Endothelial cell of umbilical vein (primary cell): ENCODE measurements at regions not wholly inside any gene's neighbourhood (a gene's known extent, or its start where the extent isn't known, plus 50 kb on each side); places are given as distances from the start of the nearest gene placed in this dataset.

ENCODE experiments used
- BruUV-seq: library from RNA; stranded (reverse); fragments of 400-500 nt; replicated peaks from 2 replicates; lab custom pipeline; 2021; lab: Mats Ljungman, UMichigan
- CTCF ChIA-PET: fragments of 300-600, 350-600 bp; sonication (Branson Sonifier 250); formaldehyde crosslinking; loops from one replicate; lab custom pipeline; 2021; ENCODE audit warnings: antibody characterized with exemption, inconsistent platforms; lab: Charles Lee
- POLR2A ChIA-PET: fragments of 300-600, 350-600 bp; sonication (Branson Sonifier 250); formaldehyde crosslinking; loops from one replicate; lab custom pipeline; 2021; ENCODE audit warnings: antibody characterized with exemption, inconsistent platforms; lab: Charles Lee
- DNase-seq: peaks from one replicate; pipeline ENCODE4 v3.0.0-alpha.2; 2011; ENCODE audit warnings: low read depth, low spot score
- FAIRE-seq: peaks from 2 replicates; lab custom pipeline; 2011; peaks lifted over from hg19 to GRCh38; lab: Jason Lieb, UNC
- H2AFZ ChIP-seq: 2 replicates; pipeline ENCODE4 v1.6.0; 2012; ENCODE audit warnings: low read depth, low read length, control low read depth, inconsistent platforms
- H3K27ac ChIP-seq: 2 replicates; pipeline ENCODE4 v1.5.1; 2011; ENCODE audit warnings: low read depth, mild to moderate bottlenecking, control low read depth, low read length, moderate library complexity; ENCODE audit not compliant: insufficient read depth
- H3K27me3 ChIP-seq, 2 experiments: 2 replicates each; pipeline versions ENCODE4 v1.6.0 to v1.6.1; 2011; ENCODE audit warnings: low read length in 2 of 2, mixed read lengths in 1 of 2; ENCODE audit not compliant: control insufficient read depth in 2 of 2, insufficient read depth in 2 of 2
- H3K36me3 ChIP-seq, 2 experiments: 2 replicates in 1 of 2; 3 replicates in 1 of 2; pipeline ENCODE4 v1.5.1; 2011; ENCODE audit warnings: low read length in 2 of 2, mild to moderate bottlenecking in 1 of 2, moderate library complexity in 1 of 2; ENCODE audit not compliant: control insufficient read depth in 2 of 2, insufficient read depth in 2 of 2; ENCODE audit errors: extremely low read depth in 1 of 2
- H3K4me1 ChIP-seq: 3 replicates; pipeline ENCODE4 v1.5.1; 2011; ENCODE audit warnings: mild to moderate bottlenecking, low read length; ENCODE audit not compliant: control insufficient read depth, insufficient read depth; ENCODE audit errors: extremely low read depth
- H3K4me2 ChIP-seq: 2 replicates; pipeline ENCODE4 v1.6.1; 2011; ENCODE audit warnings: low read length, control low read depth, mixed read lengths; ENCODE audit not compliant: insufficient read depth
- H3K4me3 ChIP-seq, 3 experiments: fragments of 200-600 bp in 1 of 3; sonication (generic), shearing (Covaris generic) in 1 of 3; replicated peaks in 1 of 3; 2 replicates each; pipeline ENCODE4 v1.5.1; 2011 to 2016; ENCODE audit warnings: control low read depth in 3 of 3, low read length in 3 of 3, mild to moderate bottlenecking in 2 of 3, inconsistent platforms in 1 of 3, low read depth in 1 of 3, moderate library complexity in 1 of 3; ENCODE audit not compliant: insufficient read depth in 1 of 3
- H3K79me2 ChIP-seq: 2 replicates; pipeline ENCODE4 v1.6.0; 2012; ENCODE audit warnings: low read length, inconsistent platforms; ENCODE audit not compliant: control insufficient read depth, insufficient read depth
- H3K9ac ChIP-seq: replicated peaks from 2 replicates; pipeline ENCODE3; 2011; ENCODE audit warnings: low read length, control low read depth; ENCODE audit not compliant: insufficient read depth; ENCODE audit errors: extremely low read depth
- H3K9me1 ChIP-seq: replicated peaks from 3 replicates; pipeline ENCODE4 v1.6.0; 2011; ENCODE audit warnings: mild to moderate bottlenecking, low read length; ENCODE audit not compliant: control insufficient read depth, insufficient read depth; ENCODE audit errors: extremely low read depth
- H3K9me3 ChIP-seq: replicated peaks from 2 replicates; pipeline ENCODE4 v1.5.1; 2012; ENCODE audit warnings: low read length, inconsistent platforms; ENCODE audit not compliant: control insufficient read depth, insufficient read depth
- H4K20me1 ChIP-seq: replicated peaks from 2 replicates; pipeline ENCODE3; 2011; ENCODE audit warnings: mild to moderate bottlenecking, low read length; ENCODE audit not compliant: control insufficient read depth, insufficient read depth; ENCODE audit errors: extremely low read depth
- EZH2 ChIP-seq: IDR thresholded peaks from 2 replicates; pipeline ENCODE4 v1.6.1; 2012; ENCODE audit warnings: borderline replicate concordance, low read depth, mild to moderate bottlenecking, moderate library complexity, low read length, inconsistent platforms; ENCODE audit not compliant: severe bottlenecking
- FOS ChIP-seq: IDR thresholded peaks from 2 replicates; pipeline ENCODE4 v1.6.1; 2011; ENCODE audit warnings: mild to moderate bottlenecking, low read length, moderate library complexity, borderline replicate concordance; ENCODE audit not compliant: insufficient read depth
- GATA2 ChIP-seq: IDR thresholded peaks from 2 replicates; pipeline ENCODE4 v1.7.0; 2011; ENCODE audit warnings: low read depth, mild to moderate bottlenecking, moderate library complexity, mixed read lengths, low read length; ENCODE audit not compliant: insufficient read length, insufficient read depth
- JUN ChIP-seq: IDR thresholded peaks from 2 replicates; pipeline ENCODE4 v1.6.1; 2011; ENCODE audit warnings: borderline replicate concordance, low read depth; ENCODE audit not compliant: insufficient read length, insufficient read depth
- MYC ChIP-seq: IDR thresholded peaks from one replicate; pipeline ENCODE4 v1.6.1; 2011; ENCODE audit warnings: mild to moderate bottlenecking, low read depth, low read length
- POLR2A ChIP-seq: IDR thresholded peaks from 2 replicates; pipeline ENCODE4 v1.6.1; 2012; ENCODE audit warnings: low read depth, mild to moderate bottlenecking, control low read depth, low read length
- POLR2AphosphoS5 ChIP-seq: IDR thresholded peaks from 2 replicates; pipeline ENCODE4 v1.6.1; 2012; ENCODE audit warnings: low read depth, mild to moderate bottlenecking, control low read depth, low read length, moderate library complexity; ENCODE audit not compliant: insufficient read depth
- dilution Hi-C: fragments of 300-500 bp; cut with MboI; formaldehyde crosslinking; loops from one replicate; pipeline ENCODE4 v1.15.0; 2019; ENCODE audit warnings: low sequenced_read_pairs; ENCODE audit not compliant: extremely low pct_ligation_motif_present
- intact Hi-C: fragments of 100-400 bp; cut with micrococcal nuclease; formaldehyde crosslinking; loops from one replicate; pipeline ENCODE4 v1.10.0; 2022
- TF ChIP-seq, protein P1 (sequence below), 2 donors: IDR thresholded peaks; 1 replicate in 1 of 2; 2 replicates in 1 of 2; pipeline ENCODE4 v1.5.1; 2011; ENCODE audit warnings: low read length in 2 of 2, mild to moderate bottlenecking in 2 of 2, moderate library complexity in 2 of 2, control low read depth in 1 of 2, inconsistent platforms in 1 of 2, low read depth in 1 of 2; ENCODE audit not compliant: insufficient read depth in 1 of 2; ENCODE audit errors: extremely low read depth in 1 of 2
- TF ChIP-seq, protein P2 (sequence below): IDR thresholded peaks from 2 replicates; pipeline ENCODE4 v1.6.1; 2011; ENCODE audit not compliant: insufficient read depth, insufficient read length

GRCh38 chr9:134500931-134501760 is 140.5 kb upstream of the COL5A1 start:
- FAIRE-seq (no peak), DNase-seq (peak; percentile 16)
- Histone ChIP-seq H3K9ac (no peak overlapping the region), H3K27ac (no peak overlapping the region), H3K9me1 (no peaks in the 10 kb centered on the region), H3K79me2 (no peaks in the 10 kb centered on the region), H4K20me1 (no peaks in the 10 kb centered on the region), H3K27me3 (peaks cover 10 to 13% of the 10 kb centered on the region in 2 experiments), H3K4me1 (peaks cover 2% of the 10 kb centered on the region), H2AFZ (no peak overlapping the region), H3K4me3 (no peak overlapping the region), H3K36me3 (no peaks in the 10 kb centered on the region), H3K4me2 (no peak overlapping the region), H3K9me3 (no peaks in the 10 kb centered on the region)
- BruUV-seq, result no TSS peak
- dilution Hi-C loops (no loop called here), intact Hi-C loops (no loop called here)
- CTCF ChIA-PET, result interaction anchor here (1.7 kb wide), 1 partner anchor 120 kb away, joined by 4 read pairs; no protein-coding TSS in a partner anchor
- TF ChIP-seq MYC (no peak), EZH2 (peak; percentile 82)
- POLR2A ChIA-PET, result no interaction called here

DNA sequence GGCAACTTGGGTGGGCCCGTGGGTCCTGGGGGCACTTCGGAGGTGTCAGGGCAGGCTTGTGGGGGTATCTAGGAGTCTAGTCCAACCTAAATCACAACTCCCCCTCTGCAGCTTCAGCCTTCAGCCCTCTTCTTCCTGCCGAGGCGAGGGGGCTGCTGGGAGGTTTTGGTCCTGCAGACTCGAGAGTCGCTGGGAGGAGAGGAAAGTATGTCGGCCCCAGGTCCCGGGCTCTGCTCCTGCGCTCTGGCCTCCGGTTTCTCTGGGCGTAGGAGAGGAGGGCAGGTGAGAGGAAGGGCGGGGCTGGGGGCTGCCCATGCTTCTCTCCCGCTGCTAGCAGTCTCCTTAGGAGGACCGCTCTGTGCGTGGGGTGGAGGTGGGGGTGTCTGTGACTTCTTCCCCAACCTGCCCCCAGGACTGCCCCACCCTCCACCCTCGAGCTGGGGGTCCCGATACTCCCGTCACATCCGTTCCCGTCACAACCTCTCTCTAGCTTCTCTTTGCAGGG is 139.8 kb upstream of the COL5A1 start:
- Histone ChIP-seq H4K20me1 (no peaks in the 10 kb centered on the region), H3K9ac (no peak overlapping the region), H2AFZ (no peak overlapping the region), H3K4me3 (no peak overlapping the region), H3K27me3 (peaks cover 10 to 13% of the 10 kb centered on the region in 2 experiments), H3K79me2 (no peaks in the 10 kb centered on the region), H3K4me1 (peaks cover 2% of the 10 kb centered on the region), H3K9me3 (no peaks in the 10 kb centered on the region), H3K4me2 (no peak overlapping the region), H3K9me1 (no peaks in the 10 kb centered on the region), H3K36me3 (no peaks in the 10 kb centered on the region), H3K27ac (no peak overlapping the region)
- intact Hi-C loops (no loop called here), dilution Hi-C loops (no loop called here)
- FAIRE-seq (no peak), DNase-seq (no peak)
- ChIA-PET CTCF (interaction anchor here (1.7 kb wide), 1 partner anchor 119 kb away, joined by 4 read pairs; no protein-coding TSS in a partner anchor), POLR2A (no interaction called here)
- BruUV-seq, result no TSS peak
- no peak for TF ChIP-seq JUN
- TF ChIP-seq, protein P1, sequence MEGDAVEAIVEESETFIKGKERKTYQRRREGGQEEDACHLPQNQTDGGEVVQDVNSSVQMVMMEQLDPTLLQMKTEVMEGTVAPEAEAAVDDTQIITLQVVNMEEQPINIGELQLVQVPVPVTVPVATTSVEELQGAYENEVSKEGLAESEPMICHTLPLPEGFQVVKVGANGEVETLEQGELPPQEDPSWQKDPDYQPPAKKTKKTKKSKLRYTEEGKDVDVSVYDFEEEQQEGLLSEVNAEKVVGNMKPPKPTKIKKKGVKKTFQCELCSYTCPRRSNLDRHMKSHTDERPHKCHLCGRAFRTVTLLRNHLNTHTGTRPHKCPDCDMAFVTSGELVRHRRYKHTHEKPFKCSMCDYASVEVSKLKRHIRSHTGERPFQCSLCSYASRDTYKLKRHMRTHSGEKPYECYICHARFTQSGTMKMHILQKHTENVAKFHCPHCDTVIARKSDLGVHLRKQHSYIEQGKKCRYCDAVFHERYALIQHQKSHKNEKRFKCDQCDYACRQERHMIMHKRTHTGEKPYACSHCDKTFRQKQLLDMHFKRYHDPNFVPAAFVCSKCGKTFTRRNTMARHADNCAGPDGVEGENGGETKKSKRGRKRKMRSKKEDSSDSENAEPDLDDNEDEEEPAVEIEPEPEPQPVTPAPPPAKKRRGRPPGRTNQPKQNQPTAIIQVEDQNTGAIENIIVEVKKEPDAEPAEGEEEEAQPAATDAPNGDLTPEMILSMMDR (IDR thresholded peaks at IDR 0.05; ENCODE audit: extremely low read depth in 1 of 2, insufficient read depth in 1 of 2, low read depth in 1 of 2, low read length in 2 of 2), result no peak
- TF ChIP-seq, protein P2, sequence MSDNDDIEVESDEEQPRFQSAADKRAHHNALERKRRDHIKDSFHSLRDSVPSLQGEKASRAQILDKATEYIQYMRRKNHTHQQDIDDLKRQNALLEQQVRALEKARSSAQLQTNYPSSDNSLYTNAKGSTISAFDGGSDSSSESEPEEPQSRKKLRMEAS, result no peak
- TF ChIP-seq POLR2A, result no peak
- TF ChIP-seq GATA2, result no peak
- TF ChIP-seq POLR2AphosphoS5, result no peak
- TF ChIP-seq MYC, result no peak
- TF ChIP-seq FOS, result no peak
- no peak for TF ChIP-seq EZH2
